T47D (cell line): ENCODE measurements at regions not wholly inside any gene's neighbourhood (a gene's known extent, or its start where the extent isn't known, plus 50 kb on each side); places are given as distances from the start of the nearest gene placed in this dataset.

Experiments
- DNase-seq, 2 experiments: peaks; one replicate each; pipeline versions ENCODE4 v3.0.0 to v3.0.0-alpha.2; 2011 to 2012; ENCODE audit warnings: low read depth in 1 of 2, low spot score in 1 of 2
- JUND ChIP-seq: IDR thresholded peaks from 2 replicates; pipeline ENCODE4 v1.6.1; 2012; ENCODE audit warnings: low read depth
- in situ Hi-C: cut with HindIII; loops from 2 replicates; pipeline ENCODE4 v1.10.0; 2016; ENCODE audit warnings: low sequenced_read_pairs, low pct_unique_long_range_greater_than_20kb

GRCh38 chr3:158882445-158882844, 80.6 kb downstream of the MFSD1 start:
- no peak for DNase-seq
- in situ Hi-C loops = no loop called here
- TF ChIP-seq JUND = no peak

- no peak for TF ChIP-seq JUND
- DNase-seq = no peak
- in situ Hi-C loops = no loop called here
Measured at GRCh38 chr3:158896729-158897128, 94.9 kb downstream of the MFSD1 start.

- no peak for TF ChIP-seq JUND
- DNase-seq = no peak
- in situ Hi-C loops = no loop called here
Measured at GRCh38 chr3:158906749-158907148, 104.9 kb downstream of the MFSD1 start.

GRCh38 chr3:158908187-158908734, 106.4 kb downstream of the MFSD1 start:
- in situ Hi-C loops = no loop called here
- no peak for TF ChIP-seq JUND
- no peak for DNase-seq

- TF ChIP-seq JUND = no peak
- in situ Hi-C loops = no loop called here
- DNase-seq = no peak
Measured at GRCh38 chr3:158909870-158910269, 108.0 kb downstream of the MFSD1 start.

- in situ Hi-C loops = no loop called here
- DNase-seq = no peak
- no peak for TF ChIP-seq JUND
Measured at GRCh38 chr3:158911586-158911985, 109.7 kb downstream of the MFSD1 start.

- no peak for DNase-seq
- no peak for TF ChIP-seq JUND
- in situ Hi-C loops = no loop called here
Measured at GRCh38 chr3:158912188-158912587, 110.3 kb downstream of the MFSD1 start.

- in situ Hi-C loops = no loop called here
- DNase-seq = no peak
- TF ChIP-seq JUND = no peak
Measured at GRCh38 chr3:158912621-158913020, 110.8 kb downstream of the MFSD1 start.

GRCh38 chr3:158916111-158916510, 114.3 kb downstream of the MFSD1 start:
- TF ChIP-seq JUND = no peak
- DNase-seq = no peak
- in situ Hi-C loops = no loop called here

GRCh38 chr3:158918008-158918407, 116.2 kb downstream of the MFSD1 start:
- TF ChIP-seq JUND = no peak
- peak; percentile 35 to 76 for DNase-seq
- in situ Hi-C loops = no loop called here

- no peak for DNase-seq
- in situ Hi-C loops = no loop called here
- TF ChIP-seq JUND = no peak
Measured at GRCh38 chr3:158918451-158918850, 116.6 kb downstream of the MFSD1 start.

- TF ChIP-seq JUND = no peak
- no peak for DNase-seq
- in situ Hi-C loops = no loop called here
Measured at GRCh38 chr3:158920371-158920770, 118.5 kb downstream of the MFSD1 start.

- DNase-seq = no peak
- TF ChIP-seq JUND = no peak
Measured at GRCh38 chr3:158925021-158925420, 123.2 kb downstream of the MFSD1 start.

GRCh38 chr3:158925828-158926494, 124.1 kb downstream of the MFSD1 start:
- DNase-seq = no peak
- no peak for TF ChIP-seq JUND
- in situ Hi-C loops = no loop called here

More at GRCh38 chr3:158925021-158925420, 123.2 kb downstream of the MFSD1 start:
- in situ Hi-C loops = no loop called here
